NCI-H526 treated with DMSO at 0.1 percent for 48 hours (cell line): ENCODE measurements at regions not wholly inside any gene's neighbourhood (a gene's known extent, or its start where the extent isn't known, plus 50 kb on each side); places are given as distances from the start of the nearest gene placed in this dataset.

Experiments used
- DNase-seq: peaks from one replicate; lab custom pipeline; 2025; lab: John Stamatoyannopoulos, UW

GRCh38 chr4:32251126-32251525 is 1531.0 kb downstream of the PCDH7 start:
- no peak for DNase-seq

- no peak for DNase-seq
Measured at GRCh38 chr4:32251926-32252325, 1531.8 kb downstream of the PCDH7 start.

DNA sequence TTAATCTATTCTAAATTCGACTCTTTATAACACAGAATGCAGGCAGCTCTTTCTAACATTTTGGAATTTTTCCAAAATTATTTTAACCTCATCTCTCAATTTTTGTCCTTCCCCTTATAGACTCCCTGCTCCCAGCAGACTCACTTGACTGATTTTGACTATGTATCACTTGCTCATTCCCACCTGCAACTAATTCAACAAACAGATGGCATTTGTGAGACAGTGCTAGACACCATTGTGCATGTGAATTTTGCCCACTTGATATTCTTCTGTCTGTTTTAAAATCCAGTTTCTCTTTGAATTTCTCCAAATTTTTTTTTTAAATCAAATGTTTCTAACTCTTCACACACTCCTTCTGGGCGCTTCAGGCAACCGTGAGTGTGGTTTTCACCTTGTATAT is 1534.0 kb downstream of the PCDH7 start:
- no peak for DNase-seq

- DNase-seq: no peak
Measured at GRCh38 chr4:32258986-32259385, 1538.8 kb downstream of the PCDH7 start.

DNA sequence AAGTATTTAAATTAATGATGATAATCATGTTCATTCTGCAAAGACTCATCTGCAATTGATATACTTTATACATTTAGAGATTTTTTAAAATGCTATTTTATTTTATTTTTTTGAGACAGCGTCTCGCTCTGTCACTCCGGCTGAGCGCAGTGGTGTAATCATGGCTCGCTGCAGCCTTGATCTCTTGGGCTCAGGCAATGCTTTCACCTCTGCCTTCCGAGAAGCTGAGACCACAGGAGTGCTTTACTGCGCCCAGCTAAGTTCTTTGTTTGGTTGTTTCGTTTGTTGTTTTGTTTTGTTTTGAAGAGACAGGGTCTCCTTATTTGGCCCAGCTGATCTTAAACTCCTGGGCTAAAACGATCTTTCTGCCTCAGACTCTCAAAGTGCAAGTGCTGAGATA is 1541.0 kb downstream of the PCDH7 start:
- DNase-seq: no peak

DNA sequence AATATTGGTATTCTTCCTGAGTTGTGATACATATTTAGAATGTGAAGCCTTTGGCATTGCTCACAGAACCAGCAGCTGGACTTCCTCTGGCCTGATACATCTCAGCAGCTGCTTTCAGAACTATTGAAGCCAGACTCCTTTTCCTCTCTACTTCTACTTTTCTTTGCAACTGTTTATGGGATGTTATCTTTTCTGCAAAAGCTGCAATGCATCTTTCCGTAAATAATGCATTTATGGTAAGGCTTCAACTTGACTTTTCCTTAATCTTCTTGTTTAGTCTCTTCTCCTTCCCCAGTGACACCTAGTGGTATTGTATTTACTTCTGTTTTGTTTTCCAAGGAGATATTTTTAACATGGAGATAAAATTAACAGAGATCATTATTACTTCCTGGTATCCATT is 1548.7 kb downstream of the PCDH7 start:
- DNase-seq: no peak

GRCh38 chr4:32290102-32290501 is 1569.9 kb downstream of the PCDH7 start:
- DNase-seq: no peak

- DNase-seq: no peak
Measured at GRCh38 chr4:32318926-32319325, 1598.8 kb downstream of the PCDH7 start.

- DNase-seq: no peak
Measured at GRCh38 chr4:32321421-32321820, 1601.3 kb downstream of the PCDH7 start.

DNA sequence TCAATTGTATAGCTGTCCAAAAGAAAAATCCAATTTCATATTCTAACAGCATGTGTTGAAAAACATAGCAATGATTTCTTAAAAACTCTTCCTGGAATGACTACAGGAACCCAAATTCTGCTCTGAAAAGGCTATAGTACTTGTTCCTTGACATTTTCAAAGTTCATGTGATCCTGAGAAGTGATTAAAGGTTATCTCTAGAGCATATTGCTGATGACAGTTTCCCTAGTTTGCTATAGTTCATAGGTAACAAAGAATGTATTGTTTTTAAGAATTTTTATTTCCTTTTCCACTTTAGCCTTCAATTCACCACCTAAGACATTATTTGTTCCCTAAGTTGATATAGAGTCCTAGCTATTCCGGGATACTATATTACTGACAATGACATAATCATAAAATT is 1614.6 kb downstream of the PCDH7 start:
- no peak for DNase-seq

- no peak for DNase-seq
Measured at GRCh38 chr4:32337403-32337802, 1617.2 kb downstream of the PCDH7 start.

GRCh38 chr4:32340591-32340990 is 1620.4 kb downstream of the PCDH7 start:
- no peak for DNase-seq

- no peak for DNase-seq
Measured at GRCh38 chr4:32341342-32341741, 1621.2 kb downstream of the PCDH7 start.

- no peak for DNase-seq
Measured at GRCh38 chr4:32342054-32342453, 1621.9 kb downstream of the PCDH7 start.

GRCh38 chr4:32349026-32349425 is 1628.9 kb downstream of the PCDH7 start:
- no peak for DNase-seq

GRCh38 chr4:32374206-32374605 is 1654.0 kb downstream of the PCDH7 start:
- no peak for DNase-seq

DNA sequence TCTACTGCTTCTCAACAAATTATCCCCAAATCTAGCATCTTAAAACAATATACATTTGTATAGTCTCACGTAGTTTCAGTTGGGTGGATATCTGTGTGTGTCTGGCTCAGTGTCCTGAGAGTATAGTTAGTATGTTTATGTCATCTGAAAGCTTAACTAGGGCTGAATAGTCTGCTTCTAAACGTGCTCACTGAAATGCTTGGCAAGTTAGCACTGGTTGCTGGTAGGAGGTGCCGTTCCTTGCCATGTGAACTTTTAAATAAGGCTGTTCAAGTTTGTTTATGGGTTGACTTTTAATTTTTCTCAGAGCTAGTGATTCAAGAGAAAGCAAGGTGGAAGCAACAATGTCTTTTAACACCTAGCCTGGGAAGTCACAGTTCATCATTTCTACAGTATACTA is 1673.6 kb downstream of the PCDH7 start:
- DNase-seq: no peak

DNA sequence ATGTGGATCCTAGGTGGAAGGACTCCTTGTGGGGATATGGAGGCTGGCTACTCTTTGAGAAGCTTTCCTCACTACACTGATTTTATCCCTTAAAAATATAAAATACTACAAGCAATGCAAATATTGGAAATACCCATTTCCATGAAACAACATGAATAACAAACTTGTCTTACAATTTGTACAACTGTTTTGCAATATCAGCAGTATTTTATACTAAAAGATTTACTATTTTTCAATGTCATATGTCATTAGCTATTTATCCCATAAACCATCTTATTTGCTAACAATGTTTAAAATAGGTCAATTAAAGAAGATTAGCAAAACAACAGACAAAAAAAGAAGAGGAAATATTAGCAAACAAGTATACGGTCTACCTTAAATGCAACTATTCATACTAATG is 1674.1 kb downstream of the PCDH7 start:
- no peak for DNase-seq

DNA sequence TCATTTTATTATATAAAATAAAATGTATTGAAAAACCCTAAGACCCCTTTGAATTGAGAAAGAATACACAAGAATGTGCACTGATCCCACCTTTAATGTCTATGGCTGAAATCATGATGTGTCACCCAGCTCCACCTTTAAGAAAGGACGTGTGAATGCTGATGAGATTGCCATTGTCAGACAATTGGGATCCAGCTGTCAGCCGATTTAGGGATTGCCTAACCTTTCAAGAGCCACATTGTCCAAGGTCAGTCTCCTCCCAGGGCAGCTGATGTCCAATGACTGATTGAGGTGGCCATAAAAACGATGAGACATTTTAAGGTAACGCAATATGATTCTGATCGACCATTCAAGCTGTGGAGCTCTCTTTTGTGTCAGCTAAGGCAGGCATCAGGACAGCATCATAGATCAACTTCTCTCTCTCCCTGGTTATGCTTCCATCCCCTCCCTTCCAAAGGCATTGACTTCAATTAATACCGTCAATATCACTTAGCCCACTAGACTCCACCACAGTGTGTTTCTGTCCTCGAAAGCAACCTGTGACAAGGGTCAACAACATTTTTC is 1676.4 kb downstream of the PCDH7 start:
- no peak for DNase-seq

- no peak for DNase-seq
Measured at GRCh38 chr4:32400870-32401269, 1680.7 kb downstream of the PCDH7 start.

GRCh38 chr4:32417113-32417704 is 1697.0 kb downstream of the PCDH7 start:
- DNase-seq: no peak

DNA sequence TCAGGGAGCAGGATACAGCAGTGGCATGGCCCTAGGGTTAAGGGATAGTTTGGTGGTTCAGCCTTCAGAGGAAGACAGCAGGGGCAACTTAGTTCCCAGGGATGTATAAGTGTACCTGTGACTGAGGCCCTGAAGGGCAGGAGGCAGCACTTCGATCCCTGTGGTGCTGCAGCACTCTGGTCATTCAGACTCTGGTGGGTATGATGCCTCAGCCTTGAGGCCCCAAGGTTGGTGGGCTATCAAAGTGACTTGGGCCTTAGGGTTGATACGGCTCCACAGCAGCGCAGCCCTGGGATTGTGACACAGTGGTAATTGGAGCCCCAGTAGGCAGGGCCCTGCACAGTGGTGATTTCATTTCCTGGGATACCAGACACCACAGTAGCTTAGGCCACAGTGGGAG is 1703.1 kb downstream of the PCDH7 start:
- no peak for DNase-seq

- no peak for DNase-seq
Measured at GRCh38 chr4:32425243-32425642, 1705.1 kb downstream of the PCDH7 start.

DNA sequence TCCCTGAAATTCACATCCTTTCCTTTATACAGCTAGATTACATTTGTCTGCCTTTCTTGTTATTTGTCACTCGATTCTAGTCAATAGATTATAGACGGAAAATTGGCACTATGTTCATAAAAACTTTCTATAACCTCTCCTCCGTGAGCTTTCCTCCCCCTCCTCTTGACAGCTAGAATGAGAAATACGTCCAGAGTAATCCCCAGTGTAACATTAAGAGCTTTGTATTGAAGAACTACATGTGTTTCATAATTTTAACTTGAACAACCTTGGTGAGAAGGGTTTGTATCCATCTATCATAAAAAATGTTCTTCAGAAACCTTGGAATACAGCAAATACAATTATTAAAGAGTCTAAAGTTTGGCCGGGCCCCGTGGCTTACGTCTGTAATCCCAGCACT is 1707.4 kb downstream of the PCDH7 start:
- DNase-seq: no peak
